Activated naive CD4-positive, alpha-beta T cell (primary cell): ENCODE measurements at regions not wholly inside any gene's neighbourhood (a gene's known extent, or its start where the extent isn't known, plus 50 kb on each side); places are given as distances from the start of the nearest gene placed in this dataset.

Experiments
- DNase-seq, 4 experiments: peaks; one replicate each; lab custom pipeline; 2025; lab: John Stamatoyannopoulos, UW

DNA sequence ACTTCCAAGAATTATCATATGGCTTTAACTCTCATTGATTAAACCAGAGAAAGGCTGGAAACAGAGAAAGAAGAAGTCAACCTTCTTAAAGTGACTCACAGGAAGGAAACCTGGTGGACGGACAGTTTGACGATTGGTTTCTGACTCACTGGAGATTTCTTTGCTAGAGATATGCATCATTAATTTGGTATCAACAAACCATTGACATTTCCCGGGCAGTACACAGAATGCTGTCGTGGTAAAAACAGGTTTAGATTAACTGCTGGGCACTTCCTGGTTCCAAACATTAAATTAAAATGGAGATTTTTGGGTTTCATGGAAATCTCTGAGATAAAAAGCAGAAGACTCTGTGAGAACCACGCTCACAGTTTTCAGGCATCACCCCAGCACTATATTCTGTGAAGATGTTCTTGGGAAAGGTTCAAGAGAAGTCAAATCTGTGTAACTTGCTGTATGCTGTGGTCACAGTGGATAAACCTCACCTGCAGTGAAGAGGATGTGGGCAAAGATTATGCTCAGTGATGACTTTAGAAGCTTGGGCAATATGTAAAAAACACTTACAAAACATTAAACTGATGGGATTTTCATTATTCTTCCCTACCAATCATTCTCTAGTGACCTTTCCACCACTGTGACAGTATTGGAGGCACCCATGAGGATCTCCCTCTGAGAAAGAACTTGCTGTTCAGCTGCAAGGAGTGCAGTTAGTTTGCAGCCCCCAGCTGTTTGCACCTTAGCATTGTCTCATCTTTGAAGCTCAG is 61.1 kb upstream of the CD44 start:
- DNase-seq: peak in 1 of 4 experiments; percentile 19

DNA sequence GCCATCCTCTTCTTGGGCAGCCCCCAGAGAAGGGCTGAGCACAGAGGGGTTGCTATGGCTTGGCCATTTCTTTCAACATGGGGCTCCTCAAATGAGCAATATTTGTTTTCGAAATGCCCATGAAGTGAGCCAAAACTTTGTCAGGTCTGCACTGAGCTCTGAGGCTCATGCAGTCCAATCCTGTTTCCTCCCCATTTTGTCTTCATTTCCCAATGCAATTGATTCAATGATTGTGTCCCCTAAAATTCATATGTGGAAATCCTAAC is 60.6 kb upstream of the CD44 start:
- no peak for DNase-seq

DNA sequence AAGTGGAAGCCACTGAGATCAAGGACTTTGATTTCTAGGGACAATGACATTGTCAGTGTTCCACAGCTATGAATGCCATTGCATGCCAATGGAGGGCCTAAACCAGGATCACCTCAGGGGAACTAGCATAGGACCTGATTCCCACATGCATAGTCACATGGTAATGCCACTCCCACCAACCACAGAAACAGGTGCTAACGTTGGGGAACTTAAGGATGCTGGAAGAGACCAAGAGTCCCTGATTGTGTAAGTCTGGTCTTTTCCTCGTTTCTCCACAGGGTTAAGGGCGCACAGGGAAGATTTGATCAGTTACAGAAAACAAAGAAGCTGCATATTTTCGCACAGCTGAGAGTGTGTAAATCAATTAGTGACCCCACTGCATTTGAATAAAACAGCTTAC is 59.4 kb upstream of the CD44 start:
- DNase-seq: no peak

DNA sequence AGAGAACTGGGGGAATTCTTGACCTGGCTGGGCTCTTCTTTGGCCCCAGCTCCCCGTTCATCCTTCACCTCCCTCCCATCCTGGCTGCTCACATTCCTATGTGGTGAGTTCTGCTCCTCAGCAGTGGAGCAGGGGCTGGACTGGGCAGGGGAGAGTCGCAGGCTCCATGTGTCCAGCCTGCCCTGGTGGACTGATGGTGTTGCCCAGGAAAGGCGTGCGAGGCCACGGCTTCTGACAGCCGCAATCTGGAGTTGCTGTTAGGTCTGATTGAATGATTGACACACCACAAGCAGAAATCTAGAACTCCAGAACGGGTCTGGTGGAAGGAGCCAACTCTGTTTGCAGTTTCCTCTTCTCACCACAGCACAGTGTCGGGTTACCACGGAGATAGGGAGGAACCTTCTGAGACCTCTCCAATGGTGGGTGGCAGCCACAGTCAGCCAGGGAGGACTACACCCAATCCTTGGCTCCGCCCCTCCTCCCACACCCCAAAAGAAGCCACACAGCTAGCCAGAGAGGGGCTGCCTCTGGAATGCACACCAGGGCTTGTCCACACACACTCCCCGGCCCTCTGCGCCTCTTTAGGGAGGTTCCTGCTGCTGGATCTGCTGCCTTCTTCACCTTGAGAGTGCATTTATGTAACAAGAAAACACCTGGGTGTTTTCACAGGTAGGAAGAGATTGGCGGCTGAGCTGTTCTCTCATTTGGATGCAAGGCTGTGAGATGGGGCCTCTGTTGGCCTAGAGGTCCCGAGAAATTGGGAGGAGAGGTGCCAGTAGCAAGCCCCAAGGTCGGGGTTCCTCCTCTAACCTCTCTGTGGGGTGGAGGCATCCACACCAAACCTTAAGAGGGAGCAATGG is 56.4 kb upstream of the CD44 start:
- peak; percentile 19 to 64 (median 50) for DNase-seq

DNA sequence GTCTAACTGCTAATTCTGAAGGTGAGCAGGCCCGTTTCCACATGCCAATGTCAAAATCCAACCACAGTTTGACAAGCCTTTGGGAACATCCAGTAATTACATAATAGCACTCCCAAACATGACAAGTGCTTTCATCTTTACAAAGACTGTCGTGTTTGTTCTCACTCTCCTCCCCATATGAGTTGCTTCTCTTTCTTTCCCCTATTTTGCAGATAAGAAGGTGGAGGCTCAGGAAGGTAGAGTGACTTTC is 55.9 kb upstream of the CD44 start:
- no peak for DNase-seq

DNA sequence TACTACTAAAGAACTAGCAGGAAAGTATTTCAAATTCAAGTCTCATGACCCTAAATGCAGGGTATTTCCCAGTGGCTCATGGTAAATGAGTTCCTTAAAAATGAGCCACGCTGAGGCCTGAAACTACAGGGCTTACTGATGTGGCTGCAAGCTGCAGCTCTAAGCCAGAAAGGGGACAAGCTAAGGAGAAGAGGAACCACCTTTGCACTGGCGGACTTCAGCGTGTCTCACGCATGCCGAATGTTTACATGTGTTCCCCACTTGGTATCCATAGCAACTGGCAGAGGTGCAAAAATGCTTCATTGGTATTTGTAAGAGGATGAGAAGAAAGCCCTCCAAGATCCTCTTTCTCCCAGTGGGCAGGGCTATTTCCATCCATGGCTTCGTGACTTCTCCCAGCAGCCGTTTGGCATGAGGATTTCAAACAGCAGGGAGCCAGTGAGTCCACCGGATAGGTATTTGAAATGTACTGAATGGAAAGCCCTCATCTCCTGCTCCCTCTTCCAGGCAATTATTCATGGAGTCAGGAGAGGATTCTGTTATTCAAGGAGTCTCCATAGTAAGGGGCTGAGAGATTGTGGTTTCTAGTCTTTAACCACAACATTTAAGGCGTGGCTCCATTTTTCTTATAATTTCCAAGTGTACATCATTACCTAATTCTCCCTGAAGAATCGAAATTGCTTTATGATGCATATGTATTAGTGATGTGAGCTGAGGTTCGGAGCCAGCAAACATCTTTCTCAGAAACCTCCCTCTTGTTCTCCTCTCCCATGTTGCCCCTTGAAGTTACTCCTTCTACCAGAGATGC is 55.3 kb upstream of the CD44 start:
- DNase-seq: peak; percentile 9 to 36 (median 26)

DNA sequence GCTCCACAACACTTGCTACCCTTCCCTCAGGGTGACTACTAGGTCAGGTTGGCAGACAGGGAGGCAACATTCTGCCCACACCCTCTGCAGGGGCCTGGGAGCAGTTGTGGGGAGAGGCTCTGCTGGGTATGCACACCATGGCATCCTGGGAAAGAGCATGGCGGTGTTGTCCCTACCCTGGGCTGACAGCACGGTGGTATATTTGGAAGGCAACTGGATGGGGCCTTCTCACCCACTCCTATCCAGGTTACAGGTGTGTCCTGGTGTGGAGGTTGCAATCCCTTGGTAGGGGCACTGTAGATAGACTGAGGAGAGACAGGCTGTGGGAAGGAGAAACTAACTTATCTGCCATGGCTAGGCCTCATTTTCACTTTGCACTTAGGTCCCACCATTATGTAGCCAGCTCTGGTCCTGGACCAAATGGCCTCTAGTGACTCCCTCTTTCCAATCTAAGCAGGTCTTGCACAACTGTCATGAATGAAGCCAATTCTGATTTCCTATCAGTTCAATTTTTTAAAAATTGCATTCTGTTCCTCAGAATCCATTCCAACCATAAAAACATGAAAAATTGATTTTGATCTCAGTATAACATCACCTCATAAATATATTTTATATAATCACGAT is 54.0 kb upstream of the CD44 start:
- no peak for DNase-seq

DNA sequence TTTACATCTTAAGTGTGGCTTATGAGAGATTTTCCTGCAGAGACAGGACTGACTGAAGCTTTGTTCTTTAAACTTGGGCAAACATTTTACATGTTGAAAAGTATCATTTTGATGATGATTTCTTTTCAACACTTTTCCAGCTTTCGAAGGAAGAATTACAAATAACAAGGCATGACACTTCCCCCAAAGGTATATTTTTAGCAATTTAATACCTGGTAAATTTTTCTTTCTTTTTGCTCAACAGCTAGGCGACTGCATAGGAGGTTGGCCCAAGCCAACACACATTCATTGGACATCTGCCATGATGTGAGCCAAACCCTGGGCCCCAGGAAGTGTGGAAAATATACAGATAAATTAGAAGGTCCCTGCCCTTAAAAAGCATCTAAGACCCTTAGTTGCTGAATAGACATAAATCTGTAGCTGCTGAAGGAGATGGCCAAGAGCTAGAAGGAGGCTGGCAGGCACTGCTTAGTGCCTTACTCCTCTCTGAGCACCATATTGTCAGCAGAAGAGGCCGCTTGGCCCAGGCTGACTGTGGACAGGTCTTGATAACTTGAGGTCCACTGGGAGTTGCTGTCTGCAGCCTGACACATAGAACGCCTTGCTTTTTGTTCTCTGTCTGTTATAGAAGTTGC is 53.3 kb upstream of the CD44 start:
- DNase-seq: no peak

DNA sequence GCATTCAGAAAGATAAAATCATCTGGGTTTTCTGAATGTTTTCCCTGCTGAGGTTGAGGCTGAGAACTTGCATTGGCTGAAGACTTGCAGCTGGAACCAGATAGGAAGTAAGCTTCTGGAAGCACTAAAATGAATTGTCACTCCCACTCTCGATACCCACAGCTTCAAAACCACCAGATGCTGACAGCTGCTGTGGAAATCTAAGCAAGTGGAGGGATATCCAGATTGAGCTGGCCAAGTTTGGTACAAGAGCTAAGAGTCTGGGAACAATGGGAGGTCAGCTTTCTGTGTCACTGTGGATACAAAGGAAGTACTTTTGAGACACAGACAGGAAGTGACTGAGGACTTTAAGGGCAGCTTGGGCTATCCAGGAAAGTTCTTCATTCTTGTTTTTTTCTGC is 51.3 kb upstream of the CD44 start:
- no peak for DNase-seq

DNA sequence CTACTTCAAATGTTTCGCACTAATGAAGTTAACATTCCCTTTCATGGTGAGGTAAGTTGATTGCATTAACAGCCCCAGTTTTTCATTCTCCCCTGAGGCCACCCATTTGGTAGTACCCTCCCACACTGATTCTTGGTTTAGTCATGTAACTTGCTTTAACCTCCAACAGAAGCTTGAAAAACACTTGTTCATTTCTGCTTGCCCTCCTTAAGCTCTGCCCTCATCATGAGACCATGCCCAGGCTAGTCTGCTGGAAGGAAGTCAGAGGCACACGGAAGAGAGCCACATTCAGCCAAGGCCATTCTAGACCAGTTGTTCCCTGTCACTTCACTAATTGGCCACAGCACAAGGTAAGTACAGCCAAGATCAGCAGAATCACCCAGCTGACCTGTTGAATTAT is 50.7 kb upstream of the CD44 start:
- DNase-seq: no peak

DNA sequence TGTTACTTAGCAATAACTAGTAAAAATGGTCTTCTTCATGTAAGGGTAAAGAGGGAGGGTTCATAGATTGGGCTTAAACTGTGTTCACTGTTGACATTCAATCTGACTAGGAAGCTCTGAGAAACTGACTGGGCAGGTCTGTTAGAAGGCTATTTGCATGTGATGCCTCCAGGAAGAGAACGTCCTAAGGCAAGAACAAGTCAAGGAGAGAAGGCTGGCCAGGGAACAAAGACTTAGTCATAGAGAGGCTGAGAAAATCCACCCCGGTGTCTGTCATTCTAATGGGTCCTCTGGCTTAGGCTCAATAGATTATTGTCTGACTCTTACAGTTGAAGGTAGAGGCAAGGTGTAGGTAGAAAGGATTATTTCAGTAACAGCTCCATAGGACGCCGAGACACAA is 50.3 kb upstream of the CD44 start:
- no peak for DNase-seq
